Gastroesophageal sphincter (tissue), 4 donors: ENCODE measurements at regions not wholly inside any gene's neighbourhood (a gene's known extent, or its start where the extent isn't known, plus 50 kb on each side); places are given as distances from the start of the nearest gene placed in this dataset.

Experiments
- ATAC-seq: fragments of 150-250 bp; one replicate; pipeline ENCODE4 v1.9.1; 2016; ENCODE audit warnings: mild to moderate bottlenecking, moderate library complexity
- H3K27ac ChIP-seq, 4 donors: fragments of 200-600 bp; sonication (generic) in 3 of 4; 1 replicate in 3 of 4; 2 replicates in 1 of 4; pipeline ENCODE4 v1.5.1; 2016 to 2019
- H3K27me3 ChIP-seq: fragments of 200-600 bp; sonication (generic); one replicate; pipeline ENCODE4 v1.5.1; 2019
- H3K36me3 ChIP-seq, 2 donors: fragments of 200-600 bp; sonication (generic); one replicate each; pipeline ENCODE4 v1.5.1; 2019; ENCODE audit warnings: control low read depth in 1 of 2
- H3K4me1 ChIP-seq, 3 donors: fragments of 200-600 bp; sonication (generic); 1 replicate in 2 of 3; 2 replicates in 1 of 3; pipeline ENCODE4 v1.5.1; 2016 to 2019; ENCODE audit warnings: control low read depth in 2 of 3
- H3K4me3 ChIP-seq, 2 donors: fragments of 200-600 bp; sonication (generic); one replicate each; pipeline ENCODE4 v1.5.1; 2019; ENCODE audit warnings: mild to moderate bottlenecking in 1 of 2, moderate library complexity in 1 of 2
- H3K9me3 ChIP-seq, 3 donors: fragments of 200-600 bp; sonication (generic); one replicate each; pipeline ENCODE4 v1.5.1; 2017 to 2019; ENCODE audit warnings: control low read depth in 2 of 3
- CTCF ChIP-seq, 4 experiments: fragments of 200-600 bp in 2 of 4; fragments of 450-650 bp in 2 of 4; sonication (generic) in 1 of 4; IDR thresholded peaks; one replicate each; pipeline ENCODE4 v1.5.1; 2017 to 2019; ENCODE audit warnings: antibody characterized with exemption in 4 of 4, mild to moderate bottlenecking in 2 of 4, moderate library complexity in 2 of 4
- EP300 ChIP-seq: sonication (generic); formaldehyde crosslinking; IDR thresholded peaks from one replicate; pipeline ENCODE4 v1.6.1; 2017; ENCODE audit warnings: antibody characterized with exemption, mild to moderate bottlenecking
- POLR2A ChIP-seq, 2 donors: fragments of 450-650 bp; IDR thresholded peaks; one replicate each; pipeline ENCODE4 v1.6.1; 2017; ENCODE audit warnings: antibody characterized with exemption in 2 of 2, mild to moderate bottlenecking in 2 of 2, moderate library complexity in 1 of 2
- POLR2AphosphoS5 ChIP-seq: sonication (generic); formaldehyde crosslinking; IDR thresholded peaks from one replicate; pipeline ENCODE4 v1.6.1; 2017; ENCODE audit warnings: antibody characterized with exemption
- WGBS, 2 donors: methylation state at CpG; one replicate each; pipeline ENCODE4 v1.1.5; 2018; ENCODE audit warnings: low coverage in 1 of 2; 5-methylcytosine and 5-hydroxymethylcytosine counted together

- Histone ChIP-seq H3K27me3 (peaks cover 4% of the 10 kb centered on the region), H3K27ac (no peak overlapping the region), H3K4me3 (no peak overlapping the region), H3K9me3 (no peaks in the 10 kb centered on the region), H3K4me1 (no peaks in the 10 kb centered on the region), H3K36me3 (no peaks in the 10 kb centered on the region)
- ATAC-seq: no peak
- WGBS, 2 donors: 100% methylated on average over 1 of the region's 20 CpGs; no CpG with 5 or more reads in 1 of the 2 donors
- TF ChIP-seq POLR2A (IDR thresholded peaks at IDR 0.05) (no peak), EP300 (no peak), POLR2AphosphoS5 (no peak), CTCF (IDR thresholded peaks at IDR 0.05) (no peak)
These were observed 609.0 kb downstream of the KCNJ18 start for GRCh38 chr17:22301353-22301745.

GRCh38 chr17:22303096-22303495 lies 610.8 kb downstream of the KCNJ18 start:
- H3K27me3 ChIP-seq: peaks cover 7% of the 10 kb centered on the region
- no peak overlapping the region for H3K27ac ChIP-seq
- 60 to 74% methylated on average over 1 to 3 of the region's 12 CpGs for WGBS, 2 donors
- no peaks in the 10 kb centered on the region for H3K4me1 ChIP-seq
- TF ChIP-seq CTCF (IDR thresholded peaks at IDR 0.05) (no peak), POLR2AphosphoS5 (no peak), POLR2A (IDR thresholded peaks at IDR 0.05) (no peak), EP300 (no peak)
- H3K9me3 ChIP-seq: no peaks in the 10 kb centered on the region
- no peak for ATAC-seq
- H3K4me3 ChIP-seq: no peak overlapping the region
- H3K36me3 ChIP-seq: no peaks in the 10 kb centered on the region

GRCh38 chr17:22303865-22304264 lies 611.5 kb downstream of the KCNJ18 start:
- H3K27ac ChIP-seq: no peak overlapping the region
- TF ChIP-seq CTCF (IDR thresholded peaks at IDR 0.05): no peak
- no peak for TF ChIP-seq EP300
- no peak for TF ChIP-seq POLR2AphosphoS5
- no peak for TF ChIP-seq POLR2A (IDR thresholded peaks at IDR 0.05)
- ATAC-seq: no peak
- H3K36me3 ChIP-seq: no peaks in the 10 kb centered on the region
- H3K27me3 ChIP-seq: peaks cover 7% of the 10 kb centered on the region
- H3K9me3 ChIP-seq: no peaks in the 10 kb centered on the region
- no peak overlapping the region for H3K4me3 ChIP-seq
- WGBS, 2 donors: no CpG with 5 or more reads among the region's 12 CpGs
- H3K4me1 ChIP-seq: no peaks in the 10 kb centered on the region

GRCh38 chr17:22304667-22305303 lies 612.5 kb downstream of the KCNJ18 start:
- 84% methylated on average over 5 of the region's 31 CpGs; no CpG with 5 or more reads in 1 of the 2 donors for WGBS, 2 donors

More at GRCh38 chr17:22304667-22305303, 612.5 kb downstream of the KCNJ18 start:
- H3K27ac ChIP-seq: no peak overlapping the region
- H3K4me1 ChIP-seq: no peaks in the 10 kb centered on the region
- H3K27me3 ChIP-seq: peaks cover 7% of the 10 kb centered on the region
- TF ChIP-seq EP300: no peak
- no peak for TF ChIP-seq POLR2AphosphoS5
- TF ChIP-seq CTCF (IDR thresholded peaks at IDR 0.05): no peak
- TF ChIP-seq POLR2A (IDR thresholded peaks at IDR 0.05): no peak
- H3K4me3 ChIP-seq: no peak overlapping the region
- ATAC-seq: no peak
- no peaks in the 10 kb centered on the region for H3K36me3 ChIP-seq
- no peaks in the 10 kb centered on the region for H3K9me3 ChIP-seq
